MM.1S (cell line): ENCODE measurements at regions not wholly inside any gene's neighbourhood (a gene's known extent, or its start where the extent isn't known, plus 50 kb on each side); places are given as distances from the start of the nearest gene placed in this dataset.

Source experiments
- DNase-seq: peaks from one replicate; pipeline ENCODE4 v3.0.0-alpha.2; 2015
- H2AFZ ChIP-seq: fragments of 300-600 bp; sonication (generic); 2 replicates; pipeline ENCODE4 v1.6.0; 2016; ENCODE audit warnings: antibody characterized with exemption, low read length
- H3F3A ChIP-seq: fragments of 300-600 bp; sonication (generic); 2 replicates; pipeline ENCODE4 v1.6.1; 2016; ENCODE audit warnings: mild to moderate bottlenecking, antibody characterized with exemption, low read length, moderate library complexity, mixed read lengths; ENCODE audit not compliant: insufficient read depth
- H3K27ac ChIP-seq: fragments of 300-600 bp; sonication (generic); 2 replicates; pipeline ENCODE4 v1.5.1; 2016; ENCODE audit warnings: mild to moderate bottlenecking, low read length
- H3K27me3 ChIP-seq: fragments of 300-600 bp; sonication (generic); replicated peaks from 2 replicates; pipeline ENCODE4 v1.6.0; 2016; ENCODE audit warnings: low read length; ENCODE audit not compliant: insufficient read depth
- H3K36me3 ChIP-seq: fragments of 300-600 bp; sonication (generic); replicated peaks from 2 replicates; pipeline ENCODE4 v1.6.1; 2016; ENCODE audit warnings: mild to moderate bottlenecking, low read length, mixed read lengths; ENCODE audit not compliant: insufficient read depth
- H3K4me1 ChIP-seq: fragments of 300-600 bp; sonication (generic); 2 replicates; pipeline ENCODE4 v1.6.1; 2016; ENCODE audit warnings: low read length, mixed read lengths
- H3K4me2 ChIP-seq: fragments of 300-600 bp; sonication (generic); 2 replicates; pipeline ENCODE4 v1.6.0; 2016; ENCODE audit warnings: low read depth, low read length
- H3K4me3 ChIP-seq: fragments of 300-600 bp; sonication (generic); 2 replicates; pipeline ENCODE4 v1.5.1; 2016; ENCODE audit warnings: low read length, mixed read lengths
- H3K79me2 ChIP-seq: fragments of 300-600 bp; sonication (generic); 2 replicates; pipeline ENCODE4 v1.6.1; 2016; ENCODE audit warnings: mixed run types, low read length, mixed read lengths
- H3K9ac ChIP-seq: fragments of 300-600 bp; sonication (generic); 2 replicates; pipeline ENCODE4 v1.6.1; 2016; ENCODE audit warnings: low read length, mixed read lengths
- H3K9me2 ChIP-seq: fragments of 300-600 bp; sonication (generic); replicated peaks from 2 replicates; pipeline ENCODE4 v1.6.1; 2016; ENCODE audit warnings: mild to moderate bottlenecking, low read length, mixed read lengths; ENCODE audit not compliant: insufficient read depth
- H3K9me3 ChIP-seq: fragments of 300-600 bp; sonication (generic); replicated peaks from 2 replicates; pipeline ENCODE4 v1.6.1; 2016; ENCODE audit warnings: mild to moderate bottlenecking, low read length, mixed read lengths; ENCODE audit not compliant: insufficient read depth
- H4K20me1 ChIP-seq: fragments of 300-600 bp; sonication (generic); 2 replicates; pipeline ENCODE4 v1.6.1; 2016; ENCODE audit warnings: mild to moderate bottlenecking, low read length, moderate library complexity, mixed read lengths; ENCODE audit not compliant: insufficient read depth
- CTCF ChIP-seq: fragments of 300-600 bp; sonication (generic); IDR thresholded peaks from 2 replicates; pipeline ENCODE4 v1.5.1; 2016; ENCODE audit warnings: antibody characterized with exemption, low read length, mixed read lengths
- EZH2 ChIP-seq: fragments of 300-600 bp; sonication (generic); optimal IDR thresholded peaks from 2 replicates; pipeline ENCODE3; 2017; ENCODE audit warnings: low read depth, mild to moderate bottlenecking, antibody characterized with exemption, low read length, mixed read lengths
- EZH2phosphoT487 ChIP-seq: fragments of 300-600 bp; sonication (generic); IDR thresholded peaks from 2 replicates; pipeline ENCODE4 v1.6.1; 2018; ENCODE audit warnings: antibody characterized with exemption, low read length

- H3K4me3 ChIP-seq = no peak overlapping the region
- TF ChIP-seq EZH2phosphoT487 (no peak), EZH2 (no peak), CTCF (no peak)
- no peak overlapping the region for H3K27ac ChIP-seq
- no peak overlapping the region for H3K9ac ChIP-seq
- no peaks in the 10 kb centered on the region for H3K4me1 ChIP-seq
- H3F3A ChIP-seq = no peaks in the 10 kb centered on the region
- no peaks in the 10 kb centered on the region for H3K27me3 ChIP-seq
- no peaks in the 10 kb centered on the region for H3K9me2 ChIP-seq
- no peaks in the 10 kb centered on the region for H3K79me2 ChIP-seq
- no peak overlapping the region for H2AFZ ChIP-seq
- no peaks in the 10 kb centered on the region for H3K36me3 ChIP-seq
- no peaks in the 10 kb centered on the region for H4K20me1 ChIP-seq
- H3K9me3 ChIP-seq = no peaks in the 10 kb centered on the region
- DNase-seq = no peak
- no peak overlapping the region for H3K4me2 ChIP-seq
Observed at GRCh38 chr2:9714630-9715214, 83.9 kb upstream of the YWHAQ start.

- no peaks in the 10 kb centered on the region for H3K4me1 ChIP-seq
- no peak overlapping the region for H3K4me2 ChIP-seq
- no peak overlapping the region for H3K27ac ChIP-seq
- no peaks in the 10 kb centered on the region for H3K9me2 ChIP-seq
- DNase-seq = no peak
- H3K27me3 ChIP-seq = no peaks in the 10 kb centered on the region
- TF ChIP-seq CTCF (no peak), EZH2phosphoT487 (no peak), EZH2 (no peak)
- no peaks in the 10 kb centered on the region for H3K36me3 ChIP-seq
- H3F3A ChIP-seq = no peaks in the 10 kb centered on the region
- no peak overlapping the region for H3K4me3 ChIP-seq
- no peaks in the 10 kb centered on the region for H4K20me1 ChIP-seq
- H2AFZ ChIP-seq = no peak overlapping the region
- no peaks in the 10 kb centered on the region for H3K9me3 ChIP-seq
- H3K9ac ChIP-seq = no peak overlapping the region
- no peaks in the 10 kb centered on the region for H3K79me2 ChIP-seq
Observed at GRCh38 chr2:9715238-9715637, 84.4 kb upstream of the YWHAQ start.

- no peak overlapping the region for H3K4me3 ChIP-seq
- no peak overlapping the region for H3K27ac ChIP-seq
- no peaks in the 10 kb centered on the region for H3K9me2 ChIP-seq
- H3K9ac ChIP-seq = no peak overlapping the region
- H3K4me1 ChIP-seq = no peaks in the 10 kb centered on the region
- no peaks in the 10 kb centered on the region for H3K79me2 ChIP-seq
- H3K27me3 ChIP-seq = no peaks in the 10 kb centered on the region
- DNase-seq = no peak
- TF ChIP-seq EZH2phosphoT487 (no peak), CTCF (no peak), EZH2 (no peak)
- H4K20me1 ChIP-seq = no peaks in the 10 kb centered on the region
- no peaks in the 10 kb centered on the region for H3K9me3 ChIP-seq
- H3K36me3 ChIP-seq = no peaks in the 10 kb centered on the region
- no peak overlapping the region for H2AFZ ChIP-seq
- no peaks in the 10 kb centered on the region for H3F3A ChIP-seq
- H3K4me2 ChIP-seq = no peak overlapping the region
Observed at GRCh38 chr2:9717886-9718451, 87.2 kb upstream of the YWHAQ start.
